Uterus (tissue), 3 donors: ENCODE measurements at regions not wholly inside any gene's neighbourhood (a gene's known extent, or its start where the extent isn't known, plus 50 kb on each side); places are given as distances from the start of the nearest gene placed in this dataset.

ENCODE experiments used
- DNase-seq, 2 donors: peaks; one replicate each; pipeline ENCODE4 v3.0.0-alpha.2; 2019 to 2020
- H3K27ac ChIP-seq, 2 donors: fragments of 200-600 bp; sonication (generic); 1 replicate in 1 of 2; 2 replicates in 1 of 2; pipeline ENCODE4 v1.5.1; 2016 to 2018
- H3K27me3 ChIP-seq, 2 donors: fragments of 200-600 bp; sonication (generic); one replicate each; pipeline ENCODE4 v1.5.1; 2018 to 2019; ENCODE audit warnings: control low read depth in 1 of 2
- H3K36me3 ChIP-seq, 2 donors: fragments of 200-600 bp; sonication (generic); one replicate each; pipeline ENCODE4 v1.5.1; 2019; ENCODE audit warnings: control low read depth in 1 of 2
- H3K4me1 ChIP-seq, 2 donors: fragments of 200-600 bp; sonication (generic); one replicate each; pipeline ENCODE4 v1.5.1; 2018 to 2019; ENCODE audit warnings: control low read depth in 1 of 2
- H3K4me3 ChIP-seq, 2 donors: fragments of 200-600 bp; sonication (generic); 1 replicate in 1 of 2; 2 replicates in 1 of 2; pipeline ENCODE4 v1.5.1; 2018 to 2019; ENCODE audit warnings: mild to moderate bottlenecking in 1 of 2
- H3K9me3 ChIP-seq, 2 donors: fragments of 200-600 bp; sonication (generic); one replicate each; pipeline ENCODE4 v1.5.1; 2019; ENCODE audit warnings: control low read depth in 1 of 2
- CTCF ChIP-seq, 4 experiments: fragments of 200-600 bp in 2 of 4; fragments of 450-650 bp in 2 of 4; sonication (generic) in 2 of 4; IDR thresholded peaks; one replicate each; pipeline ENCODE4 v1.5.1; 2016 to 2019; ENCODE audit warnings: antibody characterized with exemption in 4 of 4, mild to moderate bottlenecking in 2 of 4, moderate library complexity in 1 of 4
- POLR2A ChIP-seq, 2 donors: fragments of 450-650 bp; IDR thresholded peaks; one replicate each; pipeline ENCODE4 v1.6.1; 2016; ENCODE audit warnings: antibody characterized with exemption in 2 of 2, mild to moderate bottlenecking in 1 of 2, moderate library complexity in 1 of 2
- intact Hi-C: fragments of 100-400 bp; cut with DNase I; formaldehyde crosslinking; loops from one replicate; pipeline ENCODE4 v1.15.1; 2023; ENCODE audit warnings: low total_unique reads
- donor health status: DM: yes; HTN: yes; CAD: no.

GRCh38 chr12:47517122-47517521, 188.7 kb downstream of the RPAP3 start:
- Histone ChIP-seq H3K27me3 (no peaks in the 10 kb centered on the region), H3K4me1 (no peaks in the 10 kb centered on the region), H3K27ac (no peak overlapping the region), H3K36me3 (no peaks in the 10 kb centered on the region), H3K9me3 (no peaks in the 10 kb centered on the region), H3K4me3 (no peak overlapping the region)
- DNase-seq = no peak
- TF ChIP-seq CTCF (IDR thresholded peaks at IDR 0.05) (no peak), POLR2A (IDR thresholded peaks at IDR 0.05) (no peak)
- intact Hi-C loops = no loop called here

- TF ChIP-seq POLR2A (IDR thresholded peaks at IDR 0.05) (no peak), CTCF (IDR thresholded peaks at IDR 0.05) (no peak)
- H3K4me1 ChIP-seq = no peaks in the 10 kb centered on the region
- no peaks in the 10 kb centered on the region for H3K27me3 ChIP-seq
- H3K4me3 ChIP-seq = no peak overlapping the region
- intact Hi-C loops = no loop called here
- no peak for DNase-seq
- H3K9me3 ChIP-seq = no peaks in the 10 kb centered on the region
- no peaks in the 10 kb centered on the region for H3K36me3 ChIP-seq
- H3K27ac ChIP-seq = peak overlapping the region in 1 of 2 donors; percentile 59
Observed at GRCh38 chr12:47509398-47509851, 196.4 kb downstream of the RPAP3 start.

GRCh38 chr12:47507221-47507620, 198.6 kb downstream of the RPAP3 start:
- Histone ChIP-seq H3K36me3 (no peaks in the 10 kb centered on the region), H3K9me3 (no peaks in the 10 kb centered on the region), H3K27ac (no peak overlapping the region), H3K27me3 (no peaks in the 10 kb centered on the region), H3K4me1 (no peaks in the 10 kb centered on the region), H3K4me3 (no peak overlapping the region)
- intact Hi-C loops = no loop called here
- TF ChIP-seq CTCF (IDR thresholded peaks at IDR 0.05) (no peak), POLR2A (IDR thresholded peaks at IDR 0.05) (no peak)
- DNase-seq = no peak

- Histone ChIP-seq H3K27me3 (no peaks in the 10 kb centered on the region), H3K36me3 (no peaks in the 10 kb centered on the region), H3K4me1 (no peaks in the 10 kb centered on the region), H3K9me3 (no peaks in the 10 kb centered on the region), H3K4me3 (no peak overlapping the region), H3K27ac (peak overlapping the region in 1 of 2 donors; percentile 44)
- no peak for DNase-seq
- intact Hi-C loops = no loop called here
- TF ChIP-seq POLR2A (IDR thresholded peaks at IDR 0.05) (no peak), CTCF (IDR thresholded peaks at IDR 0.05) (no peak)
Observed at GRCh38 chr12:47504775-47505446, 200.9 kb downstream of the RPAP3 start.

- Histone ChIP-seq H3K36me3 (no peaks in the 10 kb centered on the region), H3K4me1 (no peaks in the 10 kb centered on the region), H3K27ac (no peak overlapping the region), H3K4me3 (no peak overlapping the region), H3K9me3 (no peaks in the 10 kb centered on the region), H3K27me3 (no peaks in the 10 kb centered on the region)
- TF ChIP-seq POLR2A (IDR thresholded peaks at IDR 0.05) (no peak), CTCF (IDR thresholded peaks at IDR 0.05) (no peak)
- DNase-seq = no peak
- intact Hi-C loops = no loop called here
Observed at GRCh38 chr12:47493801-47494200, 212.0 kb downstream of the RPAP3 start.
